Activated CD8-positive, alpha-beta memory T cell treated with anti-CD3 and anti-CD28 coated beads for 1 hour (primary cell): ENCODE measurements at regions not wholly inside any gene's neighbourhood (a gene's known extent, or its start where the extent isn't known, plus 50 kb on each side); places are given as distances from the start of the nearest gene placed in this dataset.
"Not testable (repeated sequence)": the region's sequence is repeated elsewhere in the genome, so short reads cannot be mapped to it uniquely, and the experiment has no call there.

Experiments used
- DNase-seq, 2 donors: peaks; one replicate each; pipeline ENCODE4 v3.0.0-alpha.2; 2020; ENCODE audit warnings: low read depth in 1 of 2; ENCODE audit errors: extremely low read depth in 1 of 2

DNA sequence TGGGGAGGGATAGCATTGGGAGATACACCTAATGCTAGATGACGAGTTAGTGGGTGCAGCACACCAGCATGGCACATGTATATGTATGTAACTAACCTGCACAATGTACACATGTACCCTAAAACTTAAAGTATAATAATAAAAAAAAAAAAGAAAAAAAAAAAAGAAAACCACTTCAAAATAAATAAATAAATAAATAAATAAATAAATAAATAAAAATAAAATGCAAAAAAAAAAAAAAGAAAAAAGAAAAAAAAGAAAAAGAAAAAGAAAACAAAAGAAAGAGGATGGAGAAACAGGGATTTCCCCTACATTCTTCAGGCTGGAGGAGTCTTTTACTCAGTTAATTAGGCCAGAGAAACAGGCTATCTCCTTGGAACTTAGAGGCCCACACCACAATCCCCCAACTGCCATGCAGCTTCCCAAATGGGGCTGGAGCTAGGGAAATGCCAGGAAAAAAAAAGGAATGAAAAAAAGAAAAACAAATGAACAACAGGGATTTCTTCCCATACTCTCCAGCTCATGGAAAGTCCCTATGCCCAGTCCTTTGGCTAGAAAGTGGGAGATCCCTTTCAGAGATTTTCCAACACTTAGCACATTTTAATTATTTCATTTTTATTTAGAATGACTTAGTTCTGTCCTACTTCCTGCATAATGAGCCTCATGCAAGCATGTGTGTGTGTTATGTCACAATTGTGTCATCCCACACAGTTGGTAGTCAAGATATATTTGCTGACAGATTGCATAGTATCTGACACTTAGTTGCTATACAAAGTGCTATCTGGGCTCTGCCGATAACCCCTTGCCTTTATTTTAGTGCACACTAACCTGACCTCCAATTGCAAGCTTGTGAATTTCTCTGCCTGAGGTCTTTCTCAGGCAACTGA, 486.4 kb downstream of the PLPP3 start:
- no peak for DNase-seq

DNA sequence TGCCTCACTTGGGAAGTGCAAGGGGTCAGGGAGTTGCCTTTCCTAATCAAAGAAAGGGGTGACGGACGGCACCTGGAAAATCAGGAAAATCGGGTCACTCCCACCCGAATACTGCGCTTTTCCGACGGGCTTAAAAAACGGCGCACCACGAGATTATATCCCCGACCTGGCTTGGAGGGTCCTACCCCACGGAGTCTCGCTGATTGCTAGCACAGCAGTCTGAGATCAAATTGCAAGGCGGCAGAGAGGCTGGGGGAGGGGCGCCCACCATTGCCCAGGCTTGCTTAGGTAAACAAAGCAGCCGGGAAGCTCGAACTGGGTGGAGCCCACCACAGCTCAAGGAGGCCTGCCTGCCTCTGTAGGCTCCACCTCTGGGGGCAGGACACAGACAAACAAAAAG, 489.5 kb downstream of the PLPP3 start:
- not testable (repeated sequence) for DNase-seq

DNA sequence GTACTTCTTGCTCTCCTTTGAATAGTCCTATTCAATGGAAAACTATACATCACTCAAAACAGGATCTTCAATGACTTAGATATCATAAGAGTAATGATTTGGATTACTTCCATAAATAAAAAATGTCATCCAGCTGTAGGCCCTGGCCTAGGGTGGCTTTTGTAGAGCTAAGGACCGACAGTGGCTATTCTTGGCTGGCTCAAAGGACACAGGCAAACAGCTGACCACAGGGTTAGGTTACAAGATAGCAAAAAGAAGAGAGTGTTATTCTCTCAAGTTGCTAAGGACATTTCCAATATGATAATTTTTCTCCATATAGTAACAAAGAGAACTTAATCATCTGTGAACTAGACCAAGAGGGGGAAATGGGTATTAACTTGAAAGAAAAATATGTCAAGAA, 495.1 kb downstream of the PLPP3 start:
- DNase-seq = no peak

- DNase-seq = no peak
Measured at GRCh38 chr1:56081736-56082135, 497.6 kb downstream of the PLPP3 start.

GRCh38 chr1:56081173-56081572, 498.2 kb downstream of the PLPP3 start:
- no peak for DNase-seq

GRCh38 chr1:56080123-56080522, 499.2 kb downstream of the PLPP3 start:
- DNase-seq = no peak

DNA sequence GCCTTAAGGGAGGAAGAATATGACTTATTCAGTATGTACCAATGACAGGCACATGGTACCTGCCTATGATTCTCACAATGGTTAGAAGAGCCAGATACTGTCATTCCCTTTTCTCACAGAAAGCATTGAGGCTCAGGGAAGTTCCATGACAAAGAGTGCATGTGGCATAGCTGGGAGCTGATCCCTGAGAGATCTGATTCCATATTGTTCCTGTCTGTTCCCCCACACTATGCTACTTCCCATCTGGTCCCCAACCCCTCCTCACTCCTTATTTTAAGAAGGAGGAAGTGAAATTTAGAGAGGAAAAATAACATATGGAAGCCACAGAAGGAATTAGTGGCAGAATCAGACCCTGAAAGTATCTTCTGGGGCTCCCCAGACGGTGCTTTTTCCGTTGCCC, 500.0 kb downstream of the PLPP3 start:
- no peak for DNase-seq

- DNase-seq = no peak
Measured at GRCh38 chr1:56077206-56077605, 502.2 kb downstream of the PLPP3 start.

GRCh38 chr1:56074007-56074651, 505.2 kb downstream of the PLPP3 start:
- no peak for DNase-seq

- DNase-seq = no peak
Measured at GRCh38 chr1:56073614-56074006, 505.8 kb downstream of the PLPP3 start.

GRCh38 chr1:56073206-56073605, 506.2 kb downstream of the PLPP3 start:
- DNase-seq = no peak

DNA sequence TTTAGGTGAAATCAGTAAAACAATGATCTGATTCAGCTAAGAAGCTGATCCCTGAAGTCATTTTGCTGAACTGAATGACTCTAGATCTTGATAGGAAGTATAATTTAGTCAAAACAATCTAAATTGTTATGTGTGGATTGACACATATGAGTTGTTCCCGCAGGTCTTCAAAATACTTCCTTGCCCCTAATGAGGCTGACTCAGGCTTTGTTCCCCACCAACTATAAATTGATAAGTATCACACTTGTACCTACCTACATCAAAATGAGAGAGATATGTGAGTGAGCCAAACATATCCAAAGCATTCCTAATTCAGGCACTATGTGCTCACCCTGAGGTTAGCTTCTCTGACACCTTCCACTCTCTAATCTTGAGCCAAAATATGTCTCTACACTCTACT, 507.1 kb downstream of the PLPP3 start:
- no peak for DNase-seq

DNA sequence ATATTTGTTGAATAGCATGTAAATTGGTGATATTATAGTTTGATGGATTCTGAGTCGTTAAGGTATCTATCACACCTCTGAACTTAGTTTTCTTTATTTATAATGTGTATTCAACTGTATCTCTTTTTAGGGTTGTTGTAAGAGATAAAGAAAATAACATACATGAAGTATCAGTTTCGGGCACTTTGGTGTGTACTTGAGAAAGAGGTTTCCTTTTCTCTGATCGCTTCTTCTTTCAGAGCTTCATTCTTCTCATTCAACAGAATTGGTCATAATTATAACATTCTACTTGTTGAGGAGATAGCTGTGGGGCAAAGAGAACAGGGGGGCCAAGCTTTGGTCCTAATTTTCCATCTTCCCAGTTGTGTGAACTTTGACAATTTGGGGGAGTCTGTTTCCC, 508.0 kb downstream of the PLPP3 start:
- DNase-seq = no peak

DNA sequence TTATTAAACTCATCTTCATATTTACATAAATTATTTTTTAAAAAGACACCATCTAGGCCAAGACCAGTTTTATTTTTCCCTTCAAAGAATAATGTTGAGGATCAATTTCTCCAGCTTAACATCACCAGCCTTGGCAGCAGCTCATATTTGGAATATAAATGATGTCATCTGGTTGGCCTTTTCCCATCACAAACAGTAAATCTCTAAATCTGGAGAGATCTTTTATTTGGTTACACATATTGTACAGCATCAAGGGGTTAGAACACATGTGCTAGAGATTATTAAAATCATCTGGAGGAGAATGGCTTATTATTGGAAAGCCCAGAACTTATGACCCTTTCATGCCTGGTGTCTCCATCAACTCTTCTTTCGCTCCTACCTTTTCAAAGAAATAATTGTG, 508.8 kb downstream of the PLPP3 start:
- DNase-seq = no peak

GRCh38 chr1:56069824-56070223, 509.5 kb downstream of the PLPP3 start:
- DNase-seq = no peak

GRCh38 chr1:56068908-56069307, 510.5 kb downstream of the PLPP3 start:
- DNase-seq = no peak

- no peak for DNase-seq
Measured at GRCh38 chr1:56068210-56068609, 511.2 kb downstream of the PLPP3 start.

DNA sequence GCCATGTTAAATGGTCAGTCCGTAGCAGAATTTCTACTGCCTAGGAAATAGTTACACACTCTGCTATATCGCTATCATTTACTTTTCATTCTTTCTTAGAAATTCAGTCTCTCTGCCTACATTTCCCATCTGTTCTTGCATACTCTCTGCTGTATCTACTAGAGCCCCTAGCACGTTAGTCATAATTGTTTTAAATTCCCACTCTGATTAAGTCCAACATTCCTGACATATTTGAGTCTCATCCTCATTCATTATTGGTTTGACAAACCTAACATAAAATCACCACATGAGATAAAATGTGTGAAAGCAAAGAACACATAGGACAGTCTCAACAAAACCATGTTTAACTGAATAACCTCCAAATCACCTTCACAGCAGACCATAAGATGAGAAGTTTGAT, 513.6 kb downstream of the PLPP3 start:
- no peak for DNase-seq

DNA sequence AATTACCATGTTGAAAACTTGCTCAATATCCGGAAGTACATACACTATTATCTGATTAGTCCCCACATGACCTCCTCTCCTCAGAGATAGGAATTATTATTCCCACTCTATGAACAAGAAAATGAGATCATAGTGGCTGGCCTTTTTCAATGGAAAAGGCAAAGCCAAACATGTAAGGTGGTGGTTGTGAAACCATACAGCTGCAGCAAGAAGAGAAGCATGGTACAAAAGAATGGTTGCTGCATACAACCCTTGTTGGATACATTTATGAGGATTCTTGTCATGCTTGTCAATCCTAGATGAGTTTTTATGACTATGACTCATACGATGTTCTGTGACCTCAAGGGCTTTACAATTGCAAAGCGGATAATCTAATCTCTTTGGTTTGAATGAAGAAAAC, 514.7 kb downstream of the PLPP3 start:
- DNase-seq = no peak

DNA sequence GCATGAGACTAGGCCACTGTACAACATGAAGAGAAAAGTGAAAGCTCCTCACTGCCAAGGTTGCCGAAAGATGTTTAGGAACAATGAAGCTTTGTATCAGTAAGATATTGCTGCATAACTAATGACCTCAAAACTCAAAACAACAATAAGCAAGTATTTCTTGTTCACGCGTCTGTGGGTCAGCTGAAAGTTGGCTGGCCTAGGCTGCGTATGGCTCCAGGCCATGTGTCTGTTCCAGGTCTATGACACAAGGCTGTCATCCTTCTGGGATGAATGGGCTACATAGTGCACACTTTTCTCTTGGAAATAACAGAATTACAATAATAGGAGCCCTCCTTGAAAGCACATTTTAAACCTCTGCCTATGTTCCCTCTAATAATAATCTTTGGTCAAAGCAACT, 515.9 kb downstream of the PLPP3 start:
- no peak for DNase-seq

GRCh38 chr1:56062625-56063024, 516.7 kb downstream of the PLPP3 start:
- DNase-seq = no peak

- DNase-seq = no peak
Measured at GRCh38 chr1:56061824-56062223, 517.5 kb downstream of the PLPP3 start.
